HUDEP-2 (cell line): ENCODE measurements at regions not wholly inside any gene's neighbourhood (a gene's known extent, or its start where the extent isn't known, plus 50 kb on each side); places are given as distances from the start of the nearest gene placed in this dataset.
"Not testable (repeated sequence)": the region's sequence is repeated elsewhere in the genome, so short reads cannot be mapped to it uniquely, and the experiment has no call there.

ENCODE experiments used
- DNase-seq, 76 experiments: peaks; one replicate each; lab custom pipeline; 2025; ENCODE audit not compliant: unreplicated experiment in 76 of 76; lab: John Stamatoyannopoulos, UW

- DNase-seq = not testable (repeated sequence)
Measured at GRCh38 chr20:53858516-53858915, 211.9 kb downstream of the BCAS1 start.

GRCh38 chr20:53857723-53858236, 212.6 kb downstream of the BCAS1 start:
- no peak for DNase-seq

- DNase-seq = no peak
Measured at GRCh38 chr20:53856300-53857295, 213.8 kb downstream of the BCAS1 start.

DNA sequence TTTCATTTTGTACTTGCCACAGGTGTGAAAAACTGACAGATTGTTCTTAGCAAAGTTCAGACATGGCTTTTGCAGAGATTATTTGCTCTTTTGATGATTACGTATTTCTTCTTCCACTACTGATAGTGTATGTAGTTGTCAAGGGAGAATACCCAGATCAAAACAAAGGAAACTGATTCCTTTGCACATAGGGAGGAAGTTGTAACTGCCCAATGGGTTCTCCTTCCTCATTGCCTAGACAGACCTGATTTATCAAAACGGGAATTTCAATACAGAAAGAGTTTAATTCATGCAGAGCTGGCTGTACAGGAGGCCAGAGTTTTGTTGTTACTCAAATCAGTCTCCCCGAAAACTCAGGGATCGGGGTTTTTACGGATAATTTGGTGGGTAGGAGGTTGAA, 214.7 kb downstream of the BCAS1 start:
- no peak for DNase-seq

- not testable (repeated sequence) for DNase-seq
Measured at GRCh38 chr20:53854609-53854926, 215.8 kb downstream of the BCAS1 start.

- DNase-seq = no peak
Measured at GRCh38 chr20:53853111-53853713, 217.2 kb downstream of the BCAS1 start.

- DNase-seq = no peak
Measured at GRCh38 chr20:53852691-53853090, 217.7 kb downstream of the BCAS1 start.

DNA sequence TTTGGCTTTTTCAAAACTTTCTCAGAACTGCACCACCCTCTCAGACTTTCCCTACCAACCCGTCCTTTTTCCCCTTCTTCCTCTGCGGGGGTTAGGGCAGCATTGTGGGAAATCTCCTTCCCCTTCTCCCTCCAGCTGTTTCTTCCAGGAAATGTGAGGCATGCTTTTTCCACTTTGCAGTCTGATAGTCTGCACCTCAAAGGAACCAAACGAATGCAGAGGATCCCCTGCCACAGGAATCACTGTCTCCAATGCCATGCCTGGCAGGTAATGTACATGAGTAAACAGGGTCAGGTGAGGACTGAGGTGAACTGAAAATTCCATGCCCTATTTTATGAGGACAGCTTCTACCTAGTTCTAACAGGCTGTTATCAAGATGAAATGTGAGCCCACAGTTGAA, 218.4 kb downstream of the BCAS1 start:
- no peak for DNase-seq

DNA sequence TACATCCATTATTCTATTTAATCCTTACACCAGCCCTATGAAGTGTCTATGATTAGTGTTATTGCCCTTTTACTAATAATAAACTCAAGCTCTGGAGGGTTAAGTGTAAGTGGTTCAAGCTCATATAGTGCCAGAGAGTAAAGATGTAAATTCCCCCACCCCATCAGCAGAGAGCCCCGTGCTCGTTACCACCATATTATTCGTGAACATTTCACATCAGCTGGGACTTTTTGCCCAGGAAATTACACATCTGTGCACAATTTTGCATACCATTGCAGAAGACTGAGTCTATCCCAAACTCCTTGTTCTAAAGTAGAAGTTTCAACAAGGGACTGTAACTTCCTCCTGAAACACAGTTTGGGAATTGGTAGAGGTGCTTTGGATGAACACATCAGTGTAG, 220.1 kb downstream of the BCAS1 start:
- DNase-seq = no peak

DNA sequence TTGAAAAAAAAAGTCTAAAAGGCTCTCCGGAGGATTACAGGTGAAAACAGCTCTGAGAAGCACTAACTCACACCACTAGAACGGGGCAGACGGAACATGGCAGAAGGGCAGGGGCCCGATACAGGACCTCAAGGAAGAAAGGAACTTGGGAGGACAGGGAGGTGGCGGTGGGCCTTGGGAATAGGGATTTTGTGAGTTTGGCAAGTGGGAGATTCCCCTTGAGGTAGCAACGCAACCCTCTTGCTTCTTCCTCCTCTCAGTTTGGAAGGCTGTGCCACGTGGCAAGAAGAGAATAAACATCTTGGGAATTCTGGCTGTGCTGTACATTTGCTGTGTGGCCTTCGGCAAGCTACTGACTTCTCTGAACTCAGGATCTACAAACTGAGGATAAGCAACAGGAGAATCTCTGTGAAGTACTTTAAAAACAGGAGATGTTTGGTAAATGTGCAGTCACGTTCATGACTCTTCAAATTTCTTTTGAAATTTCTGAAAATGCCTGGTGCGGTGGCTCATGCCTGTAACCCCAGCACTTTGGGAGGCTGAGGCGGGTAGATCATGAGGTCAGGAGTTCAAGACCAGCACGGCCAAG, 220.8 kb downstream of the BCAS1 start:
- no peak for DNase-seq

GRCh38 chr20:53848304-53848703, 222.1 kb downstream of the BCAS1 start:
- DNase-seq = no peak

GRCh38 chr20:53847837-53848170, 222.6 kb downstream of the BCAS1 start:
- no peak for DNase-seq

DNA sequence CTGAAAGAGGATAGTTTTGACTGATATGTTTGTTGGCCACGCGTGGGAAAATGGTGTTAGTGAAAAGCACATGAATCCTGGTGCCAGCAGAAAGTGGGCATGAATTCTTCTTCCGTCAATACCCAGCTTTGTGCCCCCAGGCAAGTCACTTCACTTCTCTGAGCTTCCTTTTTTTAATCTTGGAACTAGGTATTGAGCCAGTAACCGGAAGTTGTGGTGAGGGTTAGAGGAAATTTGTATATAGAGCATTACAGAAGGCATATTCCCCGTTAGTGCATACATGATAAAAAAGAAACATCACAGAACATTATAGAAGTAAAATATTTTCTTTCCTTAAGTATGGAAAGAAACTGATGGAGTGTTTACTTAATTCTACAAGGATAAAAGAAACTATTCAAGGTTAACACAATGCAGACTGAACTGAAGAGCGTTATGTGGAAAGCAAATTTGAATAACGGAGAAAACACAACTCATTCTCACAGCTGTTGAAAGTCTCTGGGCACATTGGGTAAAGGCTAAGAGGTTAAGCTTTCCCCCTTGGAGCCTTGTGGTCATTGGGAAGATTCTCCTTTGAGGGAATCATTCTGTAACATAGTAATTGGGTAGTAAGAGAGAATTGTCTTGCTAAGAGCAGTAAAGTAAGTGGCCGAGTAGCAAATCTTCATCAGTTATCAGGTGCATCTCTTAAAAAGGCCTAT, 223.1 kb downstream of the BCAS1 start:
- DNase-seq = no peak

- no peak for DNase-seq
Measured at GRCh38 chr20:53846640-53847039, 223.8 kb downstream of the BCAS1 start.

DNA sequence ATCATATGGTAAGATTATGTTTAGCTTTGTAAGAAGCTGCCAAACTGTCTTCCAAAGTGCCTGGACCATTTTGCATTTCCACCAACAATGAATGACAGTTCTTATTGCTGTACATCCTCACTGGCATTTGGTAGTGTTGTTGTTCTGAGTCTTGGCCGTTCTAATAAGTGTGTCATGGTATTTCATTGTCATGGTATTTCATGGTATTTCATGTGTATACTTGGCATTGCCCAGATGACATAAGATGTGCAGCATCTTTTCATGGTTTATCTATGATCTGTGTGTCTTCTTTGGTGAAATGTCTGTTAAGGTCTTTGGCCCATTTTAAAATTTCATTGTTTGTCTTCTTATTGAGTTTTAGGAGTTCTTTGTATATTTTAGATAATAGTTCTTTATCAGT, 224.4 kb downstream of the BCAS1 start:
- no peak for DNase-seq

GRCh38 chr20:53844259-53844658, 226.1 kb downstream of the BCAS1 start:
- DNase-seq = no peak

DNA sequence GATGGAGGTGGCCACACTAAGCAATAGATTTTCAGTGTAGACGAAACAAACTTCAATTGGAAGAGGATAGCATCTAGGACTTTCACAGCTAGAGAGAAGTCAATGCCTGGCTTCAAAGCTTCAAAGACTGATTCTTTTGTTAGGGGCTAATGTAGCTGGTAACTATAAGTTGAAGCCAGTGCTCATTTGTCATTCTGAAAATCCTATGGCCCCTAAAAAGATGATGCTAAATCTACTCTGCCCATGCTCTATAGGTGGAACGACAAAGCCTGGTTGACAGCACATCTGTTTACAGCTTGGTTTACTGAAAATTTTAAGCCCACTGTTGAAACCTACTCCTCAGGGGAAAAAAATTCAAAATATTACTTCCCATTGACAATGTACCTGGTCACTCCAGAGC, 226.7 kb downstream of the BCAS1 start:
- no peak for DNase-seq

- DNase-seq = no peak
Measured at GRCh38 chr20:53842301-53843099, 227.9 kb downstream of the BCAS1 start.

DNA sequence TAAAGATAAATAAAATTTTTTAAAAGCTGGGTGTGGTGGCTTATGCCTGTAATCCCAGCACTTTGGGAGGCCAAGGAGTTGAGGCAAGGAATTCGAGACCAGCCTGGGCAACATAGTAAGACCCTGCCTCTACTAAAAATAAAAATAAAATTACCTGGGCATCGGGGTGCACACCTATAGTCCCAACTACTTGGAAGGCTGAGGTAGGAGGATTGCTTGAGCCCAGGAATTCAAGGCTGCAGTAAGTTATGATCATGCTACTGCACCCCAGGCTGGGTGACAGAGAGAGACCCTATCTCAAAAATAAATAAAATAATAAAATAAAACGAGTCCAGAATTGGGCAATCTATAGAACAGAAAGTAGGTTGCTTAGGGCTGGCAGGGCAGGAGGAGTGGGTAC, 228.7 kb downstream of the BCAS1 start:
- no peak for DNase-seq

GRCh38 chr20:53840532-53840931, 229.9 kb downstream of the BCAS1 start:
- no peak for DNase-seq
